GM12878 (cell line): ENCODE measurements at regions not wholly inside any gene's neighbourhood (a gene's known extent, or its start where the extent isn't known, plus 50 kb on each side); places are given as distances from the start of the nearest gene placed in this dataset.
A peak's percentile ranks its signal among the peaks of the same experiment; 100 is the strongest.

ENCODE experiments used
- ATAC-seq: fragments of 200-7000 bp; cut with Tn5 transposase; 3 replicates; pipeline ENCODE4 v1.9.1; 2020; ENCODE audit warnings: mild to moderate bottlenecking, moderate library complexity
- BruUV-seq: library from RNA; stranded (reverse); fragments of 400-500 nt; replicated peaks from 2 replicates; lab custom pipeline; 2021; lab: Mats Ljungman, UMichigan
- CTCF ChIA-PET: fragments of 300-600 bp; sonication (Branson Sonifier 250); formaldehyde crosslinking; extraction: SDS; loops from one replicate; lab custom pipeline; 2021; ENCODE audit warnings: inconsistent platforms; lab: Yijun Ruan, JAX
- POLR2A ChIA-PET: fragments of 350-600 bp; formaldehyde crosslinking; extraction: SDS; loops from one replicate; lab custom pipeline; 2021; ENCODE audit warnings: inconsistent platforms; lab: Charles Lee
- RAD21 ChIA-PET: fragments of 300-600 bp; sonication (Branson Sonifier 250); formaldehyde crosslinking; loops from one replicate; lab custom pipeline; 2023; ENCODE audit warnings: antibody characterized with exemption; ENCODE audit not compliant: unreplicated experiment; lab: Charles Lee
- SMC1A ChIA-PET: fragments of 300-600 bp; sonication (Branson Sonifier 250); formaldehyde crosslinking; loops from one replicate; lab custom pipeline; 2023; ENCODE audit not compliant: unreplicated experiment, uncharacterized antibody; lab: Charles Lee
- DNase-seq: peaks from one replicate; pipeline ENCODE4 v3.0.0-alpha.2; 2011; ENCODE audit warnings: low read depth, low spot score
- FAIRE-seq: peaks from 3 replicates; lab custom pipeline; 2011; peaks lifted over from hg19 to GRCh38; lab: Jason Lieb, UNC
- H2AFZ ChIP-seq: 2 replicates; pipeline ENCODE4 v1.6.0; 2011; ENCODE audit warnings: low read depth, low read length, control low read depth; ENCODE audit not compliant: control insufficient read depth
- H3K27ac ChIP-seq: 2 replicates; pipeline ENCODE4 v1.5.1; 2011; ENCODE audit warnings: control low read depth; ENCODE audit not compliant: control insufficient read depth, insufficient read depth
- H3K27me3 ChIP-seq, 2 experiments: replicated peaks in 1 of 2; 2 replicates each; pipeline versions ENCODE4 v1.6.0 to v1.6.1; 2011; ENCODE audit warnings: low read length in 1 of 2; ENCODE audit not compliant: control insufficient read depth in 2 of 2, insufficient read depth in 2 of 2
- H3K36me3 ChIP-seq, 2 experiments: 2 replicates each; pipeline ENCODE4 v1.5.1; 2011; ENCODE audit warnings: low read length in 1 of 2; ENCODE audit not compliant: control insufficient read depth in 2 of 2, insufficient read depth in 2 of 2
- H3K4me1 ChIP-seq: 2 replicates; pipeline ENCODE4 v1.6.1; 2011; ENCODE audit warnings: mild to moderate bottlenecking, low read length, moderate library complexity, mixed read lengths; ENCODE audit not compliant: control insufficient read depth, insufficient read depth
- H3K4me2 ChIP-seq: 2 replicates; pipeline ENCODE4 v1.6.0; 2011; ENCODE audit warnings: control low read depth; ENCODE audit not compliant: control insufficient read depth, insufficient read depth
- H3K4me3 ChIP-seq: fragments of 200-600 bp; sonication (generic); 2 replicates; pipeline ENCODE4 v1.5.1; 2016
- H3K79me2 ChIP-seq: 2 replicates; pipeline ENCODE4 v1.6.0; 2011; ENCODE audit warnings: low read length; ENCODE audit not compliant: control insufficient read depth, insufficient read depth
- H3K9ac ChIP-seq: 2 replicates; pipeline ENCODE4 v1.8.0; 2011; ENCODE audit warnings: low read length, control low read depth, mixed read lengths; ENCODE audit not compliant: control insufficient read depth, insufficient read depth
- H3K9me3 ChIP-seq: replicated peaks from 3 replicates; pipeline ENCODE4 v1.5.1; 2011; ENCODE audit warnings: mild to moderate bottlenecking, low read length; ENCODE audit not compliant: control insufficient read depth, insufficient read depth
- H4K20me1 ChIP-seq: 2 replicates; pipeline ENCODE4 v1.6.0; 2011; ENCODE audit not compliant: control insufficient read depth, insufficient read depth
- BRCA1 ChIP-seq: IDR thresholded peaks from 2 replicates; pipeline ENCODE4 v1.6.1; 2011; ENCODE audit warnings: low read depth, low read length, improper control_type of control experiment
- CBX5 ChIP-seq: sonication (generic); IDR thresholded peaks from 2 replicates; pipeline ENCODE4 v1.6.1; 2016; ENCODE audit warnings: low read depth, moderate library complexity, mild to moderate bottlenecking, inconsistent platforms
- ELK1 ChIP-seq: IDR thresholded peaks from 2 replicates; pipeline ENCODE4 v1.6.1; 2012; ENCODE audit warnings: low read depth, low read length, improper control_type of control experiment
- HDAC2 ChIP-seq: fragments of 200-600 bp; sonication (generic); IDR thresholded peaks from 2 replicates; pipeline ENCODE4 v1.6.1; 2017
- JUND ChIP-seq: IDR thresholded peaks from 2 replicates; pipeline ENCODE4 v1.6.1; 2012; ENCODE audit warnings: low read depth, mild to moderate bottlenecking, low read length, improper control_type of control experiment, moderate library complexity
- MAX ChIP-seq: IDR thresholded peaks from 2 replicates; pipeline ENCODE4 v1.6.1; 2012; ENCODE audit warnings: low read depth, low read length, improper control_type of control experiment
- PBX3 ChIP-seq: IDR thresholded peaks from 2 replicates; pipeline ENCODE4 v1.6.1; 2011; ENCODE audit warnings: mild to moderate bottlenecking, low read depth, low read length, moderate library complexity; ENCODE audit not compliant: insufficient replicate concordance
- POU2F2 ChIP-seq: IDR thresholded peaks from 3 replicates; pipeline ENCODE4 v1.6.1; 2011; ENCODE audit warnings: low read depth, mild to moderate bottlenecking, low read length, borderline replicate concordance
- SMC3 ChIP-seq: IDR thresholded peaks from 2 replicates; pipeline ENCODE4 v1.6.1; 2011; ENCODE audit warnings: low read length, improper control_type of control experiment, borderline replicate concordance
- SPI1 ChIP-seq: IDR thresholded peaks from 2 replicates; pipeline ENCODE4 v1.6.1; 2011; ENCODE audit warnings: low read depth, mild to moderate bottlenecking, low read length, moderate library complexity, borderline replicate concordance; ENCODE audit not compliant: insufficient read depth
- SREBF2 ChIP-seq: IDR thresholded peaks from 2 replicates; pipeline ENCODE4 v1.6.1; 2012; ENCODE audit warnings: mild to moderate bottlenecking, low read length
- ZNF592 ChIP-seq: fragments of 450-650 bp; IDR thresholded peaks from 2 replicates; pipeline ENCODE4 v1.6.1; 2017; ENCODE audit warnings: mild to moderate bottlenecking, moderate library complexity
- WGBS: methylation state at CpG from one replicate; pipeline ENCODE4 v1.1.6; 2016; ENCODE audit warnings: low lambda C conversion rate; ENCODE audit not compliant: insufficient replicate concordance, insufficient coverage; ENCODE audit errors: missing lambda C conversion rate; 5-methylcytosine and 5-hydroxymethylcytosine counted together
- in situ Hi-C: fragments of 300-500 bp; cut with MboI; formaldehyde crosslinking; loops from 9 replicates; pipeline ENCODE4 v1.14.3; 2018; ENCODE audit warnings: mixed read lengths
- intact Hi-C: fragments of 100-400 bp; cut with micrococcal nuclease; formaldehyde crosslinking; loops from one replicate; pipeline ENCODE4 v1.14.2; 2022; ENCODE audit not compliant: unreplicated experiment

- Histone ChIP-seq H3K9ac (no peak overlapping the region), H3K27ac (no peak overlapping the region), H3K36me3 (no peaks in the 10 kb centered on the region), H3K4me3 (no peak overlapping the region), H3K4me1 (no peaks in the 10 kb centered on the region), H3K27me3 (no peaks in the 10 kb centered on the region), H3K9me3 (no peaks in the 10 kb centered on the region), H3K79me2 (no peaks in the 10 kb centered on the region), H3K4me2 (no peak overlapping the region), H4K20me1 (no peaks in the 10 kb centered on the region), H2AFZ (no peak overlapping the region)
- 46% methylated on average over 10 of the region's 10 CpGs for WGBS
- ChIA-PET CTCF (interaction anchor here (1.2 to 1.8 kb wide), 2 partner anchors 12 to 15 kb away, joined by 4 to 5 read pairs; no protein-coding TSS in a partner anchor), POLR2A (no interaction called here), SMC1A (interaction anchor here (1.8 kb wide), 1 partner anchor 10 kb away, joined by 5 read pairs; no protein-coding TSS in a partner anchor), RAD21 (no interaction called here)
- in situ Hi-C loops, result no loop called here
- DNase-seq (no peak), ATAC-seq (no peak), FAIRE-seq (peak; percentile 41)
- TF ChIP-seq PBX3 (no peak), CBX5 (no peak), JUND (no peak), HDAC2 (no peak), MAX (no peak), SPI1 (no peak), SREBF2 (no peak), SMC3 (no peak), BRCA1 (no peak), ELK1 (no peak), ZNF592 (no peak), POU2F2 (no peak)
- BruUV-seq, result no TSS peak
- intact Hi-C loops, result no loop called here
Observed at GRCh38 chr7:7117935-7118586, 64.3 kb upstream of the C1GALT1 start.
